H1 (cell line): ENCODE measurements at regions not wholly inside any gene's neighbourhood (a gene's known extent, or its start where the extent isn't known, plus 50 kb on each side); places are given as distances from the start of the nearest gene placed in this dataset.

Experiments used
- CTCF ChIA-PET: fragments of 300-600 bp; sonication (Branson Sonifier 250); formaldehyde crosslinking; loops from one replicate; lab custom pipeline; 2021; ENCODE audit not compliant: partially characterized antibody; lab: Charles Lee
- POLR2A ChIA-PET: fragments of 300-600 bp; sonication (Branson Sonifier 250); formaldehyde crosslinking; loops from one replicate; lab custom pipeline; 2021; ENCODE audit warnings: inconsistent platforms; ENCODE audit not compliant: partially characterized antibody; lab: Charles Lee
- DNase-seq, 2 experiments: peaks; one replicate each; pipeline versions ENCODE4 v3.0.0 to v3.0.0-alpha.2; 2010 to 2022; ENCODE audit warnings: low spot score in 2 of 2, low read depth in 1 of 2, mixed read lengths in 1 of 2
- FAIRE-seq: peaks from 2 replicates; lab custom pipeline; 2011; peaks lifted over from hg19 to GRCh38; lab: Jason Lieb, UNC
- H2AFZ ChIP-seq: 2 replicates; pipeline ENCODE4 v1.8.1; 2012; ENCODE audit warnings: low read length, inconsistent platforms
- H2AK5ac ChIP-seq: 2 replicates; pipeline ENCODE4 v1.6.1; 2013; ENCODE audit warnings: low read depth, low read length
- H2BK120ac ChIP-seq: replicated peaks from 2 replicates; pipeline ENCODE3; 2013; ENCODE audit warnings: low read depth, low read length, inconsistent platforms
- H2BK12ac ChIP-seq: 2 replicates; pipeline ENCODE4 v1.6.1; 2013; ENCODE audit warnings: low read depth, low read length
- H2BK15ac ChIP-seq: 2 replicates; pipeline ENCODE4 v1.6.1; 2013; ENCODE audit warnings: low read length
- H2BK20ac ChIP-seq: 2 replicates; pipeline ENCODE4 v1.6.1; 2013; ENCODE audit warnings: low read length
- H2BK5ac ChIP-seq: 2 replicates; pipeline ENCODE4 v1.6.1; 2013; ENCODE audit warnings: low read depth, low read length
- H3K14ac ChIP-seq: 2 replicates; pipeline ENCODE4 v1.6.1; 2013; ENCODE audit warnings: inconsistent platforms; ENCODE audit not compliant: insufficient read length
- H3K18ac ChIP-seq: 2 replicates; pipeline ENCODE4 v1.6.1; 2013; ENCODE audit warnings: low read length; ENCODE audit errors: extremely low read depth
- H3K23ac ChIP-seq: 2 replicates; pipeline ENCODE4 v1.6.1; 2013; ENCODE audit warnings: inconsistent platforms; ENCODE audit not compliant: insufficient read length
- H3K23me2 ChIP-seq: 2 replicates; pipeline ENCODE4 v1.6.1; 2013; ENCODE audit warnings: low read depth, low read length
- H3K27ac ChIP-seq: 2 replicates; pipeline ENCODE4 v1.6.1; 2011; ENCODE audit warnings: low read depth, low read length, inconsistent platforms
- H3K27me3 ChIP-seq, 4 experiments: replicated peaks in 1 of 4; 1 replicate in 1 of 4; 2 replicates in 3 of 4; pipeline versions ENCODE4 v1.6.1 to v1.8.1; 2011 to 2013; ENCODE audit warnings: low read length in 3 of 4, mild to moderate bottlenecking in 3 of 4, inconsistent platforms in 2 of 4, mixed read lengths in 2 of 4, moderate library complexity in 1 of 4; ENCODE audit not compliant: control insufficient read depth in 3 of 4, insufficient read depth in 3 of 4; ENCODE audit errors: extremely low read depth in 1 of 4
- H3K36me3 ChIP-seq, 4 experiments: 2 replicates each; pipeline versions ENCODE4 v1.6.1 to v1.8.1; 2011 to 2013; ENCODE audit warnings: mild to moderate bottlenecking in 4 of 4, low read length in 3 of 4, moderate library complexity in 2 of 4, control low read depth in 1 of 4, inconsistent platforms in 1 of 4; ENCODE audit not compliant: insufficient read depth in 4 of 4, control insufficient read depth in 2 of 4
- H3K4ac ChIP-seq: replicated peaks from 2 replicates; pipeline ENCODE3; 2013; ENCODE audit warnings: low read length, low read depth, mixed read lengths, inconsistent platforms; ENCODE audit not compliant: insufficient read length
- H3K4me1 ChIP-seq, 4 experiments: replicated peaks in 1 of 4; 1 replicate in 1 of 4; 2 replicates in 3 of 4; pipeline versions ENCODE4 v1.6.1 to v1.8.1; 2011 to 2013; ENCODE audit warnings: low read length in 3 of 4, inconsistent platforms in 2 of 4, mixed read lengths in 1 of 4; ENCODE audit not compliant: insufficient read depth in 4 of 4, control insufficient read depth in 3 of 4
- H3K4me2 ChIP-seq, 2 experiments: 2 replicates each; pipeline versions ENCODE4 v1.6.1 to v1.8.1; 2011 to 2013; ENCODE audit warnings: low read depth in 2 of 2, low read length in 2 of 2, control low read depth in 1 of 2, inconsistent platforms in 1 of 2, mild to moderate bottlenecking in 1 of 2; ENCODE audit not compliant: insufficient read depth in 1 of 2
- H3K4me3 ChIP-seq, 4 experiments: fragments of 200-600, 300-600 bp in 1 of 4; sonication (generic), shearing (Covaris generic), sonication (Bioruptor Twin) in 1 of 4; 2 replicates each; pipeline versions ENCODE4 v1.5.1 to v1.8.1; 2011 to 2016; ENCODE audit warnings: low read length in 4 of 4, low read depth in 3 of 4, control low read depth in 2 of 4, inconsistent platforms in 2 of 4, mild to moderate bottlenecking in 2 of 4, mixed read lengths in 1 of 4, moderate library complexity in 1 of 4; ENCODE audit not compliant: insufficient read depth in 2 of 4; ENCODE audit errors: extremely low read depth in 1 of 4
- H3K56ac ChIP-seq: replicated peaks from 2 replicates; pipeline ENCODE3; 2013; ENCODE audit warnings: low read depth, mild to moderate bottlenecking, mixed read lengths, low read length, inconsistent platforms; ENCODE audit not compliant: insufficient read length
- H3K79me1 ChIP-seq: 2 replicates; pipeline ENCODE4 v1.6.1; 2013; ENCODE audit warnings: low read depth, low read length, control low read depth
- H3K79me2 ChIP-seq, 2 experiments: 2 replicates each; pipeline versions ENCODE4 v1.6.1 to v1.8.1; 2012 to 2013; ENCODE audit warnings: low read length in 2 of 2, mild to moderate bottlenecking in 2 of 2, inconsistent platforms in 1 of 2; ENCODE audit not compliant: insufficient read depth in 2 of 2, control insufficient read depth in 1 of 2
- H3K9ac ChIP-seq, 4 experiments: replicated peaks in 1 of 4; 1 replicate in 1 of 4; 2 replicates in 3 of 4; pipeline versions ENCODE4 v1.6.1 to v1.8.1; 2011 to 2013; ENCODE audit warnings: low read depth in 3 of 4, low read length in 3 of 4, control low read depth in 2 of 4, mild to moderate bottlenecking in 2 of 4, moderate library complexity in 2 of 4, inconsistent platforms in 1 of 4; ENCODE audit errors: extremely low read depth in 1 of 4
- H3K9me3 ChIP-seq, 2 experiments: 2 replicates each; pipeline versions ENCODE4 v1.6.1 to v1.8.1; 2012 to 2013; ENCODE audit warnings: mild to moderate bottlenecking in 2 of 2, moderate library complexity in 2 of 2, control low read depth in 1 of 2, inconsistent platforms in 1 of 2, low read depth in 1 of 2, low read length in 1 of 2, mixed read lengths in 1 of 2; ENCODE audit not compliant: insufficient read depth in 2 of 2
- H4K20me1 ChIP-seq, 2 experiments: replicated peaks in 1 of 2; 2 replicates each; pipeline versions ENCODE3 to v1.8.1; 2011 to 2013; ENCODE audit warnings: inconsistent platforms in 2 of 2, low read length in 2 of 2, mild to moderate bottlenecking in 1 of 2; ENCODE audit not compliant: insufficient read depth in 2 of 2, control insufficient read depth in 1 of 2
- H4K5ac ChIP-seq: 2 replicates; pipeline ENCODE4 v1.6.1; 2013; ENCODE audit warnings: low read length, low read depth, mixed read lengths, inconsistent platforms; ENCODE audit not compliant: insufficient read length
- H4K8ac ChIP-seq: 2 replicates; pipeline ENCODE4 v1.8.0; 2013; ENCODE audit warnings: mild to moderate bottlenecking, moderate library complexity, low read length, inconsistent platforms; ENCODE audit not compliant: insufficient read depth; ENCODE audit errors: extremely low read depth
- H4K91ac ChIP-seq: replicated peaks from 2 replicates; pipeline ENCODE3; 2013; ENCODE audit warnings: low read length, mixed read lengths, inconsistent platforms; ENCODE audit not compliant: insufficient read length
- ASH2L ChIP-seq: fragments of 200-600, 300-600 bp; sonication (generic); IDR thresholded peaks from one replicate; pipeline ENCODE4 v1.7.1; 2017; ENCODE audit warnings: low read length
- CREB1 ChIP-seq: IDR thresholded peaks from 2 replicates; pipeline ENCODE4 v1.6.1; 2012; ENCODE audit warnings: inconsistent platforms
- CTCF ChIP-seq, 3 experiments: IDR thresholded peaks; 1 replicate in 2 of 3; 2 replicates in 1 of 3; pipeline versions ENCODE4 v1.5.1 to v1.6.1; 2011; ENCODE audit warnings: low read length in 3 of 3, mild to moderate bottlenecking in 3 of 3, inconsistent platforms in 2 of 3, low read depth in 1 of 3, moderate library complexity in 1 of 3; ENCODE audit not compliant: insufficient read depth in 1 of 3; ENCODE audit errors: control extremely low read depth in 1 of 3
- HDAC2 ChIP-seq, 2 experiments: fragments of 300-600 bp in 1 of 2; sonication (generic) in 1 of 2; IDR thresholded peaks; 2 replicates each; pipeline ENCODE4 v1.6.1; 2011 to 2012; ENCODE audit warnings: low read depth in 2 of 2, low read length in 2 of 2, mild to moderate bottlenecking in 2 of 2, moderate library complexity in 2 of 2, borderline replicate concordance in 1 of 2, inconsistent platforms in 1 of 2
- JUND ChIP-seq: IDR thresholded peaks from 2 replicates; pipeline ENCODE4 v1.6.1; 2011; ENCODE audit warnings: mild to moderate bottlenecking, improper control_type of control experiment, low read length
- KDM4A ChIP-seq: IDR thresholded peaks from one replicate; pipeline ENCODE4 v1.7.1; 2012; ENCODE audit warnings: low read depth, mild to moderate bottlenecking, moderate library complexity, low read length, inconsistent platforms; ENCODE audit not compliant: severe bottlenecking
- POLR2A ChIP-seq, 2 experiments: IDR thresholded peaks; 1 replicate in 1 of 2; 2 replicates in 1 of 2; pipeline ENCODE4 v1.6.1; 2011; ENCODE audit warnings: low read depth in 2 of 2, low read length in 2 of 2, mild to moderate bottlenecking in 2 of 2; ENCODE audit errors: control extremely low read depth in 1 of 2
- SUZ12 ChIP-seq: fragments of 200-600 bp; sonication (generic); IDR thresholded peaks from 2 replicates; pipeline ENCODE4 v1.6.1; 2012; ENCODE audit warnings: mild to moderate bottlenecking, inconsistent platforms, low read length, moderate library complexity, mixed read lengths
- USF2 ChIP-seq: IDR thresholded peaks from 2 replicates; pipeline ENCODE4 v1.6.1; 2011; ENCODE audit warnings: low read length, improper control_type of control experiment
- WGBS, 2 experiments: shearing (Covaris generic) in 1 of 2; methylation state at CpG; one replicate each; pipeline versions ENCODE4 v1.1.6 to v1.1.7; 2013 to 2015; ENCODE audit warnings: low lambda C conversion rate in 2 of 2, mixed read lengths in 2 of 2, inconsistent platforms in 1 of 2, low coverage in 1 of 2, missing lambda C conversion rate in 1 of 2; ENCODE audit not compliant: insufficient replicate concordance in 2 of 2, insufficient coverage in 1 of 2, insufficient read length in 1 of 2; ENCODE audit errors: extremely low coverage in 1 of 2, missing lambda C conversion rate in 1 of 2; 5-methylcytosine and 5-hydroxymethylcytosine counted together
- TF ChIP-seq, protein P1 (sequence below): IDR thresholded peaks from 2 replicates; pipeline ENCODE4 v1.6.1; 2012; ENCODE audit warnings: inconsistent platforms

DNA sequence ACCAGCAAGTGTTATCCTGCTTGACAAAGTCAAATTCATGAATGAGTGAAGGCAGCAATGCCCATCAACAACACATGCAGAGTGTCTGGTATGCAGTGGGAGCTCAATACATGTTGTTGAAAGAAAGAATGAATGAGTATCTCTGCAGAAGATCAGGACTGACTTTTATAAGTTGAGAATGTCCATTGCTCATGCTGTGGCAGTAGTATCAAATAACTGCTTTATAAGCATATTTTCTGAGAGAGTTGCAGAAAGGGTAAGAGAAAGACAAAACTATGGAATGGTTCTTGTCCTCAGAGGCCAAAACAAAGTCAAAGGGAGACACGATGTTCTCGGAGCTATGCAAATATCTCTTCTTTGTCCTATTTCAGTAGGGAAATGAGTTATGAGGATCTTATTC, 288.7 kb downstream of the LMX1A start:
- FAIRE-seq, result no peak
- H3K27me3 ChIP-seq, result peaks cover 0 to 16% (median 12%) of the 10 kb centered on the region in 4 experiments; a peak in 4 of 7 replicates
- H3K27ac ChIP-seq, result no peak overlapping the region
- 0 out of 2 replicates have a peak, but pooled peaks cover 3% of the 10 kb centered on the region for H3K23me2 ChIP-seq
- H3K4me2 ChIP-seq, result no peak overlapping the region
- peaks cover 0 to 1% of the 10 kb centered on the region in 2 experiments for H4K20me1 ChIP-seq
- H3K79me1 ChIP-seq, result no peaks in the 10 kb centered on the region
- no peaks in the 10 kb centered on the region for H3K36me3 ChIP-seq
- 89% methylated on average over 2 of the region's 2 CpGs; no CpG with 5 or more reads in 1 of the 2 experiments for WGBS, 2 experiments
- no peaks in the 10 kb centered on the region for H3K9me3 ChIP-seq
- H3K79me2 ChIP-seq, result no peaks in the 10 kb centered on the region
- no peak overlapping the region for H2BK12ac ChIP-seq
- H2BK20ac ChIP-seq, result no peak overlapping the region
- no peak overlapping the region for H2BK120ac ChIP-seq
- ChIA-PET CTCF (interaction anchor here (0.6 to 1.7 kb wide), 4 partner anchors 9 to 1702 kb away, joined by 3 to 6 read pairs (median 4); no protein-coding TSS in a partner anchor), POLR2A (no interaction called here)
- no peak overlapping the region for H3K4me3 ChIP-seq
- H4K8ac ChIP-seq, result no peak overlapping the region
- peaks cover 0 to 5% (median 4%) of the 10 kb centered on the region in 4 experiments; a peak in 3 of 7 replicates for H3K4me1 ChIP-seq
- no peak overlapping the region for H2AFZ ChIP-seq
- no peak overlapping the region for H3K14ac ChIP-seq
- H4K5ac ChIP-seq, result no peak overlapping the region
- no peak overlapping the region for H2AK5ac ChIP-seq
- H2BK5ac ChIP-seq, result no peak overlapping the region
- no peak overlapping the region for H3K23ac ChIP-seq
- DNase-seq, result no peak
- no peak overlapping the region for H4K91ac ChIP-seq
- no peak overlapping the region for H2BK15ac ChIP-seq
- no peak overlapping the region for H3K9ac ChIP-seq
- H3K56ac ChIP-seq, result no peak overlapping the region
- no peak overlapping the region for H3K18ac ChIP-seq
- no peak overlapping the region for H3K4ac ChIP-seq
- no peak for TF ChIP-seq SUZ12
- no peak for TF ChIP-seq HDAC2 (IDR thresholded peaks at IDR 0.05; ENCODE audit: borderline replicate concordance in 1 of 2, low read depth in 2 of 2, low read length in 2 of 2)
- no peak for TF ChIP-seq ASH2L
- TF ChIP-seq, protein P1, sequence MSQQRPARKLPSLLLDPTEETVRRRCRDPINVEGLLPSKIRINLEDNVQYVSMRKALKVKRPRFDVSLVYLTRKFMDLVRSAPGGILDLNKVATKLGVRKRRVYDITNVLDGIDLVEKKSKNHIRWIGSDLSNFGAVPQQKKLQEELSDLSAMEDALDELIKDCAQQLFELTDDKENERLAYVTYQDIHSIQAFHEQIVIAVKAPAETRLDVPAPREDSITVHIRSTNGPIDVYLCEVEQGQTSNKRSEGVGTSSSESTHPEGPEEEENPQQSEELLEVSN, result no peak
- TF ChIP-seq USF2, result no peak
- TF ChIP-seq KDM4A, result no peak
- TF ChIP-seq JUND, result no peak
- no peak for TF ChIP-seq CREB1
- no peak for TF ChIP-seq POLR2A (IDR thresholded peaks at IDR 0.05; ENCODE audit: control extremely low read depth in 1 of 2, low read depth in 2 of 2, low read length in 2 of 2)
- no peak for TF ChIP-seq CTCF (IDR thresholded peaks at IDR 0.05; ENCODE audit: control extremely low read depth in 1 of 3, insufficient read depth in 1 of 3, low read depth in 1 of 3, low read length in 3 of 3)
